IMR-90 (cell line): ENCODE measurements at regions not wholly inside any gene's neighbourhood (a gene's known extent, or its start where the extent isn't known, plus 50 kb on each side); places are given as distances from the start of the nearest gene placed in this dataset.

Source experiments
- ATAC-seq: fragments of 200-7000 bp; cut with Tn5 transposase; 2 replicates; pipeline ENCODE4 v1.9.1; 2020; ENCODE audit warnings: low read depth, mild to moderate bottlenecking, moderate library complexity
- BruUV-seq: library from RNA; stranded (reverse); fragments of 400-500 nt; replicated peaks from 2 replicates; lab custom pipeline; 2021; lab: Mats Ljungman, UMichigan
- CTCF ChIA-PET: fragments of 300-600 bp; formaldehyde crosslinking; extraction: SDS; loops from one replicate; lab custom pipeline; 2021; ENCODE audit warnings: antibody characterized with exemption; lab: Yijun Ruan, JAX
- POLR2A ChIA-PET: fragments of 300-600 bp; sonication (Branson Sonifier 250); formaldehyde crosslinking; loops from one replicate; lab custom pipeline; 2022; ENCODE audit warnings: antibody characterized with exemption; ENCODE audit not compliant: unreplicated experiment; lab: Charles Lee
- DNase-seq: peaks from one replicate; pipeline ENCODE4 v3.0.0; 2013
- H2AFZ ChIP-seq: replicated peaks from 2 replicates; pipeline ENCODE3; 2013; ENCODE audit warnings: low read length, mild to moderate bottlenecking; ENCODE audit not compliant: poor library complexity
- H2AK5ac ChIP-seq: 2 replicates; pipeline ENCODE4 v1.6.1; 2013; ENCODE audit warnings: low read depth, low read length, inconsistent platforms
- H2AK9ac ChIP-seq: replicated peaks from 2 replicates; pipeline ENCODE3; 2013; ENCODE audit warnings: mild to moderate bottlenecking, low read depth, low read length, moderate library complexity; ENCODE audit not compliant: poor library complexity
- H2BK120ac ChIP-seq: 2 replicates; pipeline ENCODE4 v1.6.1; 2013; ENCODE audit warnings: low read depth, low read length, inconsistent platforms
- H2BK15ac ChIP-seq: 3 replicates; pipeline ENCODE4 v1.6.1; 2013; ENCODE audit warnings: low read depth, low read length, inconsistent platforms
- H2BK20ac ChIP-seq: 2 replicates; pipeline ENCODE4 v1.6.1; 2013; ENCODE audit warnings: low read depth, mild to moderate bottlenecking, inconsistent platforms, low read length, moderate library complexity
- H2BK5ac ChIP-seq: 2 replicates; pipeline ENCODE4 v1.6.1; 2013; ENCODE audit warnings: mild to moderate bottlenecking, low read depth, low read length, inconsistent platforms; ENCODE audit not compliant: poor library complexity, severe bottlenecking
- H3K14ac ChIP-seq: replicated peaks from 2 replicates; pipeline ENCODE4 v1.6.1; 2013; ENCODE audit warnings: low read depth, low read length, inconsistent platforms
- H3K18ac ChIP-seq: 2 replicates; pipeline ENCODE4 v1.6.1; 2013; ENCODE audit warnings: low read depth, low read length, control low read depth
- H3K23ac ChIP-seq: 2 replicates; pipeline ENCODE4 v1.6.1; 2013; ENCODE audit warnings: low read depth, low read length, inconsistent platforms
- H3K27ac ChIP-seq: 2 replicates; pipeline ENCODE4 v1.5.1; 2013; ENCODE audit warnings: mild to moderate bottlenecking, control low read depth, low read length; ENCODE audit not compliant: insufficient read depth
- H3K27me3 ChIP-seq: 2 replicates; pipeline ENCODE4 v1.6.1; 2013; ENCODE audit warnings: low read length; ENCODE audit not compliant: control insufficient read depth, insufficient read depth
- H3K36me3 ChIP-seq: 2 replicates; pipeline ENCODE4 v1.6.1; 2013; ENCODE audit warnings: low read length, mixed read lengths; ENCODE audit not compliant: control insufficient read depth, insufficient read depth
- H3K4ac ChIP-seq: 2 replicates; pipeline ENCODE4 v1.6.1; 2013; ENCODE audit warnings: low read depth, low read length, inconsistent platforms
- H3K4me1 ChIP-seq: 2 replicates; pipeline ENCODE4 v1.6.1; 2013; ENCODE audit warnings: low read length, mixed read lengths; ENCODE audit not compliant: control insufficient read depth, insufficient read depth
- H3K4me2 ChIP-seq: 2 replicates; pipeline ENCODE4 v1.6.1; 2013; ENCODE audit warnings: low read depth, mild to moderate bottlenecking, control low read depth, low read length, moderate library complexity
- H3K4me3 ChIP-seq: 2 replicates; pipeline ENCODE4 v1.5.1; 2013; ENCODE audit warnings: low read depth, mild to moderate bottlenecking, control low read depth, low read length, moderate library complexity; ENCODE audit not compliant: insufficient read depth
- H3K56ac ChIP-seq: 2 replicates; pipeline ENCODE4 v1.6.1; 2013; ENCODE audit warnings: low read length, inconsistent platforms; ENCODE audit not compliant: insufficient read depth; ENCODE audit errors: extremely low read depth
- H3K79me1 ChIP-seq, 2 experiments: 2 replicates each; pipeline ENCODE4 v1.6.1; 2013; ENCODE audit warnings: low read length in 2 of 2, inconsistent platforms in 1 of 2, low read depth in 1 of 2
- H3K9ac ChIP-seq: 2 replicates; pipeline ENCODE4 v1.6.1; 2013; ENCODE audit warnings: low read depth, low read length, control low read depth
- H3K9me1 ChIP-seq: 2 replicates; pipeline ENCODE4 v1.6.1; 2013; ENCODE audit warnings: low read length, inconsistent platforms; ENCODE audit not compliant: insufficient read depth
- H3K9me3 ChIP-seq: 2 replicates; pipeline ENCODE4 v1.6.1; 2013; ENCODE audit warnings: low read length; ENCODE audit not compliant: control insufficient read depth, insufficient read depth
- H4K20me1 ChIP-seq: 2 replicates; pipeline ENCODE4 v1.6.1; 2013; ENCODE audit warnings: low read length, inconsistent platforms; ENCODE audit not compliant: insufficient read depth
- H4K5ac ChIP-seq: 2 replicates; pipeline ENCODE4 v1.6.1; 2013; ENCODE audit warnings: mild to moderate bottlenecking, low read depth, low read length, control low read depth
- H4K8ac ChIP-seq, 2 experiments: 2 replicates each; pipeline ENCODE4 v1.6.1; 2013; ENCODE audit warnings: low read depth in 2 of 2, low read length in 2 of 2, control low read depth in 1 of 2, inconsistent platforms in 1 of 2
- H4K91ac ChIP-seq: 2 replicates; pipeline ENCODE4 v1.6.1; 2013; ENCODE audit warnings: low read depth, low read length, inconsistent platforms; ENCODE audit not compliant: insufficient read depth
- CHD1 ChIP-seq: IDR thresholded peaks from 2 replicates; pipeline ENCODE4 v1.6.1; 2012; ENCODE audit warnings: low read depth, low read length, improper control_type of control experiment
- CTCF ChIP-seq: conservative IDR thresholded peaks from 2 replicates; pipeline ENCODE4 v1.5.1; 2012; ENCODE audit warnings: mild to moderate bottlenecking, low read depth, low read length, improper control_type of control experiment
- MXI1 ChIP-seq: IDR thresholded peaks from 2 replicates; pipeline ENCODE4 v1.6.1; 2012; ENCODE audit warnings: low read depth, mild to moderate bottlenecking, low read length, moderate library complexity, borderline replicate concordance
- RCOR1 ChIP-seq: IDR thresholded peaks from 2 replicates; pipeline ENCODE4 v1.6.1; 2012; ENCODE audit warnings: mild to moderate bottlenecking, low read length, improper control_type of control experiment; ENCODE audit not compliant: insufficient replicate concordance
- WGBS, 2 experiments: methylation state at CpG; one replicate each; pipeline versions ENCODE4 v1.1.5 to v1.1.7; 2013; ENCODE audit warnings: missing lambda C conversion rate in 2 of 2; ENCODE audit not compliant: insufficient read length in 1 of 2; ENCODE audit errors: extremely low coverage in 2 of 2; 5-methylcytosine and 5-hydroxymethylcytosine counted together
- dilution Hi-C: fragments of 300-500 bp; cut with HindIII; formaldehyde crosslinking; loops from one replicate; pipeline ENCODE4 v1.14.3; 2018; ENCODE audit warnings: low sequenced_read_pairs; ENCODE audit not compliant: unreplicated experiment
- in situ Hi-C: fragments of 300-500 bp; cut with MboI; formaldehyde crosslinking; loops from 3 replicates; pipeline ENCODE4 v1.14.3; 2019; ENCODE audit warnings: low sequenced_read_pairs, inconsistent platforms, mixed read lengths
- intact Hi-C: fragments of 100-400 bp; cut with micrococcal nuclease; formaldehyde crosslinking; loops from 2 replicates; pipeline ENCODE4 v1.10.0; 2022

- Histone ChIP-seq H3K36me3 (no peaks in the 10 kb centered on the region), H4K91ac (no peak overlapping the region), H3K9me1 (no peaks in the 10 kb centered on the region), H3K23ac (no peak overlapping the region), H3K27me3 (no peaks in the 10 kb centered on the region), H2BK15ac (no peak overlapping the region), H3K79me1 (no peaks in the 10 kb centered on the region), H3K4me1 (no peaks in the 10 kb centered on the region), H4K5ac (no peak overlapping the region), H2AK9ac (no peak overlapping the region), H3K9me3 (no peaks in the 10 kb centered on the region), H2BK20ac (no peak overlapping the region), H2BK120ac (no peak overlapping the region), H3K14ac (no peak overlapping the region), H4K8ac (no peak overlapping the region), H2AK5ac (no peak overlapping the region), H2BK5ac (no peak overlapping the region), H3K27ac (no peak overlapping the region), H3K4me3 (no peak overlapping the region), H2AFZ (no peak overlapping the region), H3K4ac (no peak overlapping the region), H4K20me1 (no peaks in the 10 kb centered on the region), H3K18ac (no peak overlapping the region), H3K4me2 (no peak overlapping the region), H3K56ac (no peak overlapping the region), H3K9ac (no peak overlapping the region)
- DNase-seq, result no peak
- intact Hi-C loops, result no loop called here
- no peak for TF ChIP-seq CTCF
- TF ChIP-seq CHD1, result no peak
- TF ChIP-seq RCOR1, result no peak
- TF ChIP-seq MXI1, result no peak
- no peak for ATAC-seq
- dilution Hi-C loops, result no loop called here
- in situ Hi-C loops, result no loop called here
- CTCF ChIA-PET, result no interaction called here
- whole genome bisulfite sequencing, 2 experiments, result no CpG with 5 or more reads among the region's 1 CpG
- BruUV-seq, result no TSS peak
- POLR2A ChIA-PET, result interaction anchor here (0.5 kb wide), 1 partner anchor 376 kb away, joined by 3 read pairs; no protein-coding TSS in a partner anchor
Observed at GRCh38 chr1:38371505-38371844, 324.9 kb upstream of the POU3F1 start.
